ENCODE measurements at regions not wholly inside any gene's neighbourhood (a gene's known extent, or its start where the extent isn't known, plus 50 kb on each side); places are given as distances from the start of the nearest gene placed in this dataset.

DNA sequence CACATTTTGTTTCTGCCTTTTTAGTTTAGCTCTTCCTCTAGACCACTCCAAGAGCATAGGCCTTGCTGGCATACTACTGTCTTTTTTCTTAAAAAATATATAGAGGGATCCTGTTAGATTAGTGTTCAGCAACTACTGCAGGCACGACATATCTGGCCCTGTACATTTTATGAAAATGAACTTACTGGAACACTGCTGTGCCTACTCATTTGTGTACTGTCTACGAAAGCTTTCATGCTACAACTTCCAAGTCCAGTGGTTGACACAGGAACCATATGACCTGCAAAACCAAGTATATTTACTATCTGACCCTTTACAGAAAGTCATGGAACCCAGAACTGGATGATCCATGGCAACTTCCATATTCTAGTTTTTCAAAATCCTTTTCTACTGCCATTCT lies 66.6 kb upstream of the SPTLC3 start:
- TF ChIP-seq, protein P1, sequence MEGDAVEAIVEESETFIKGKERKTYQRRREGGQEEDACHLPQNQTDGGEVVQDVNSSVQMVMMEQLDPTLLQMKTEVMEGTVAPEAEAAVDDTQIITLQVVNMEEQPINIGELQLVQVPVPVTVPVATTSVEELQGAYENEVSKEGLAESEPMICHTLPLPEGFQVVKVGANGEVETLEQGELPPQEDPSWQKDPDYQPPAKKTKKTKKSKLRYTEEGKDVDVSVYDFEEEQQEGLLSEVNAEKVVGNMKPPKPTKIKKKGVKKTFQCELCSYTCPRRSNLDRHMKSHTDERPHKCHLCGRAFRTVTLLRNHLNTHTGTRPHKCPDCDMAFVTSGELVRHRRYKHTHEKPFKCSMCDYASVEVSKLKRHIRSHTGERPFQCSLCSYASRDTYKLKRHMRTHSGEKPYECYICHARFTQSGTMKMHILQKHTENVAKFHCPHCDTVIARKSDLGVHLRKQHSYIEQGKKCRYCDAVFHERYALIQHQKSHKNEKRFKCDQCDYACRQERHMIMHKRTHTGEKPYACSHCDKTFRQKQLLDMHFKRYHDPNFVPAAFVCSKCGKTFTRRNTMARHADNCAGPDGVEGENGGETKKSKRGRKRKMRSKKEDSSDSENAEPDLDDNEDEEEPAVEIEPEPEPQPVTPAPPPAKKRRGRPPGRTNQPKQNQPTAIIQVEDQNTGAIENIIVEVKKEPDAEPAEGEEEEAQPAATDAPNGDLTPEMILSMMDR (IDR thresholded peaks at IDR 0.05) = no peak
- no peak for TF ChIP-seq POLR2A (IDR thresholded peaks at IDR 0.05)
